Lower lobe of right lung (tissue), 2 donors: ENCODE measurements at regions not wholly inside any gene's neighbourhood (a gene's known extent, or its start where the extent isn't known, plus 50 kb on each side); places are given as distances from the start of the nearest gene placed in this dataset.

Experiments
- ATAC-seq, 2 donors: fragments of 200-7000 bp; cut with Tn5 transposase; one replicate each; pipeline ENCODE4 v1.9.1; 2020 to 2022; ENCODE audit warnings: mild to moderate bottlenecking in 2 of 2, moderate library complexity in 2 of 2
- DNase-seq: peaks from one replicate; pipeline ENCODE4 v3.0.0-alpha.2; 2020
- H3K27ac ChIP-seq: fragments of 200-600 bp; one replicate; pipeline ENCODE4 v1.8.0; 2022
- H3K27me3 ChIP-seq: fragments of 200-600 bp; one replicate; pipeline ENCODE4 v1.8.0; 2022; ENCODE audit warnings: low read depth
- H3K36me3 ChIP-seq: fragments of 200-600 bp; one replicate; pipeline ENCODE4 v1.8.0; 2022; ENCODE audit warnings: mild to moderate bottlenecking
- H3K4me1 ChIP-seq: fragments of 200-600 bp; one replicate; pipeline ENCODE4 v1.8.0; 2022
- H3K4me3 ChIP-seq: fragments of 200-600 bp; one replicate; pipeline ENCODE4 v1.8.0; 2022; ENCODE audit warnings: mild to moderate bottlenecking
- H3K9me3 ChIP-seq: fragments of 200-600 bp; one replicate; pipeline ENCODE4 v1.8.0; 2022
- CTCF ChIP-seq: fragments of 200-600 bp; IDR thresholded peaks from one replicate; pipeline ENCODE4 v1.8.0; 2022; ENCODE audit warnings: antibody characterized with exemption, mild to moderate bottlenecking
- intact Hi-C: fragments of 100-400 bp; cut with DNase I; formaldehyde crosslinking; loops from one replicate; pipeline ENCODE4 v1.11.0; 2022
- donor health status: DM: no; HTN: yes; CAD: no; lungs with severe emphysema.

- Histone ChIP-seq H3K27me3 (no peaks in the 10 kb centered on the region), H3K27ac (no peak overlapping the region), H3K4me1 (no peaks in the 10 kb centered on the region), H3K36me3 (no peaks in the 10 kb centered on the region), H3K9me3 (no peaks in the 10 kb centered on the region), H3K4me3 (no peak overlapping the region)
- intact Hi-C loops = no loop called here
- no peak for ATAC-seq
- no peak for TF ChIP-seq CTCF
- no peak for DNase-seq
Observed at GRCh38 chr2:234731236-234731635, 220.6 kb upstream of the SH3BP4 start.

GRCh38 chr2:234730066-234730640 is 221.7 kb upstream of the SH3BP4 start:
- ATAC-seq (no peak), DNase-seq (no peak)
- Histone ChIP-seq H3K27me3 (no peaks in the 10 kb centered on the region), H3K4me3 (no peak overlapping the region), H3K9me3 (no peaks in the 10 kb centered on the region), H3K36me3 (no peaks in the 10 kb centered on the region), H3K4me1 (no peaks in the 10 kb centered on the region), H3K27ac (no peak overlapping the region)
- TF ChIP-seq CTCF = no peak
- intact Hi-C loops = no loop called here

- no peak for ATAC-seq
- Histone ChIP-seq H3K4me3 (no peak overlapping the region), H3K27ac (no peak overlapping the region), H3K4me1 (no peaks in the 10 kb centered on the region), H3K27me3 (no peaks in the 10 kb centered on the region), H3K36me3 (no peaks in the 10 kb centered on the region), H3K9me3 (no peaks in the 10 kb centered on the region)
- DNase-seq = no peak
- no peak for TF ChIP-seq CTCF
- intact Hi-C loops = no loop called here
Observed at GRCh38 chr2:234725528-234726264, 226.1 kb upstream of the SH3BP4 start.

- Histone ChIP-seq H3K27me3 (no peaks in the 10 kb centered on the region), H3K4me3 (no peak overlapping the region), H3K27ac (no peak overlapping the region), H3K9me3 (no peaks in the 10 kb centered on the region), H3K36me3 (no peaks in the 10 kb centered on the region), H3K4me1 (no peaks in the 10 kb centered on the region)
- ATAC-seq (no peak), DNase-seq (no peak)
- no peak for TF ChIP-seq CTCF
- intact Hi-C loops = no loop called here
Observed at GRCh38 chr2:234724850-234725249, 227.0 kb upstream of the SH3BP4 start.

GRCh38 chr2:234723400-234723799 is 226.5 kb upstream of the ARL4C start:
- H3K4me3 ChIP-seq = no peak overlapping the region
- DNase-seq = no peak
- intact Hi-C loops = no loop called here
- no peak for ATAC-seq
- no peaks in the 10 kb centered on the region for H3K36me3 ChIP-seq
- H3K27ac ChIP-seq = no peak overlapping the region
- H3K27me3 ChIP-seq = no peaks in the 10 kb centered on the region
- no peaks in the 10 kb centered on the region for H3K9me3 ChIP-seq
- TF ChIP-seq CTCF = no peak
- no peaks in the 10 kb centered on the region for H3K4me1 ChIP-seq
